Endothelial cell of umbilical vein (primary cell): ENCODE measurements at regions not wholly inside any gene's neighbourhood (a gene's known extent, or its start where the extent isn't known, plus 50 kb on each side); places are given as distances from the start of the nearest gene placed in this dataset.

Source experiments
- BruUV-seq: library from RNA; stranded (reverse); fragments of 400-500 nt; replicated peaks from 2 replicates; lab custom pipeline; 2021; lab: Mats Ljungman, UMichigan
- CTCF ChIA-PET: fragments of 300-600, 350-600 bp; sonication (Branson Sonifier 250); formaldehyde crosslinking; loops from one replicate; lab custom pipeline; 2021; ENCODE audit warnings: antibody characterized with exemption, inconsistent platforms; lab: Charles Lee
- POLR2A ChIA-PET: fragments of 300-600, 350-600 bp; sonication (Branson Sonifier 250); formaldehyde crosslinking; loops from one replicate; lab custom pipeline; 2021; ENCODE audit warnings: antibody characterized with exemption, inconsistent platforms; lab: Charles Lee
- DNase-seq: peaks from one replicate; pipeline ENCODE4 v3.0.0-alpha.2; 2011; ENCODE audit warnings: low read depth, low spot score
- FAIRE-seq: peaks from 2 replicates; lab custom pipeline; 2011; peaks lifted over from hg19 to GRCh38; lab: Jason Lieb, UNC
- H2AFZ ChIP-seq: 2 replicates; pipeline ENCODE4 v1.6.0; 2012; ENCODE audit warnings: low read depth, low read length, control low read depth, inconsistent platforms
- H3K27ac ChIP-seq: 2 replicates; pipeline ENCODE4 v1.5.1; 2011; ENCODE audit warnings: low read depth, mild to moderate bottlenecking, control low read depth, low read length, moderate library complexity; ENCODE audit not compliant: insufficient read depth
- H3K27me3 ChIP-seq, 2 experiments: 2 replicates each; pipeline versions ENCODE4 v1.6.0 to v1.6.1; 2011; ENCODE audit warnings: low read length in 2 of 2, mixed read lengths in 1 of 2; ENCODE audit not compliant: control insufficient read depth in 2 of 2, insufficient read depth in 2 of 2
- H3K36me3 ChIP-seq, 2 experiments: 2 replicates in 1 of 2; 3 replicates in 1 of 2; pipeline ENCODE4 v1.5.1; 2011; ENCODE audit warnings: low read length in 2 of 2, mild to moderate bottlenecking in 1 of 2, moderate library complexity in 1 of 2; ENCODE audit not compliant: control insufficient read depth in 2 of 2, insufficient read depth in 2 of 2; ENCODE audit errors: extremely low read depth in 1 of 2
- H3K4me1 ChIP-seq: 3 replicates; pipeline ENCODE4 v1.5.1; 2011; ENCODE audit warnings: mild to moderate bottlenecking, low read length; ENCODE audit not compliant: control insufficient read depth, insufficient read depth; ENCODE audit errors: extremely low read depth
- H3K4me2 ChIP-seq: 2 replicates; pipeline ENCODE4 v1.6.1; 2011; ENCODE audit warnings: low read length, control low read depth, mixed read lengths; ENCODE audit not compliant: insufficient read depth
- H3K4me3 ChIP-seq, 3 experiments: fragments of 200-600 bp in 1 of 3; sonication (generic), shearing (Covaris generic) in 1 of 3; replicated peaks in 1 of 3; 2 replicates each; pipeline ENCODE4 v1.5.1; 2011 to 2016; ENCODE audit warnings: control low read depth in 3 of 3, low read length in 3 of 3, mild to moderate bottlenecking in 2 of 3, inconsistent platforms in 1 of 3, low read depth in 1 of 3, moderate library complexity in 1 of 3; ENCODE audit not compliant: insufficient read depth in 1 of 3
- H3K79me2 ChIP-seq: 2 replicates; pipeline ENCODE4 v1.6.0; 2012; ENCODE audit warnings: low read length, inconsistent platforms; ENCODE audit not compliant: control insufficient read depth, insufficient read depth
- H3K9ac ChIP-seq: replicated peaks from 2 replicates; pipeline ENCODE3; 2011; ENCODE audit warnings: low read length, control low read depth; ENCODE audit not compliant: insufficient read depth; ENCODE audit errors: extremely low read depth
- H3K9me1 ChIP-seq: replicated peaks from 3 replicates; pipeline ENCODE4 v1.6.0; 2011; ENCODE audit warnings: mild to moderate bottlenecking, low read length; ENCODE audit not compliant: control insufficient read depth, insufficient read depth; ENCODE audit errors: extremely low read depth
- H3K9me3 ChIP-seq: replicated peaks from 2 replicates; pipeline ENCODE4 v1.5.1; 2012; ENCODE audit warnings: low read length, inconsistent platforms; ENCODE audit not compliant: control insufficient read depth, insufficient read depth
- H4K20me1 ChIP-seq: replicated peaks from 2 replicates; pipeline ENCODE3; 2011; ENCODE audit warnings: mild to moderate bottlenecking, low read length; ENCODE audit not compliant: control insufficient read depth, insufficient read depth; ENCODE audit errors: extremely low read depth
- EZH2 ChIP-seq: IDR thresholded peaks from 2 replicates; pipeline ENCODE4 v1.6.1; 2012; ENCODE audit warnings: borderline replicate concordance, low read depth, mild to moderate bottlenecking, moderate library complexity, low read length, inconsistent platforms; ENCODE audit not compliant: severe bottlenecking
- FOS ChIP-seq: IDR thresholded peaks from 2 replicates; pipeline ENCODE4 v1.6.1; 2011; ENCODE audit warnings: mild to moderate bottlenecking, low read length, moderate library complexity, borderline replicate concordance; ENCODE audit not compliant: insufficient read depth
- GATA2 ChIP-seq: IDR thresholded peaks from 2 replicates; pipeline ENCODE4 v1.7.0; 2011; ENCODE audit warnings: low read depth, mild to moderate bottlenecking, moderate library complexity, mixed read lengths, low read length; ENCODE audit not compliant: insufficient read length, insufficient read depth
- JUN ChIP-seq: IDR thresholded peaks from 2 replicates; pipeline ENCODE4 v1.6.1; 2011; ENCODE audit warnings: borderline replicate concordance, low read depth; ENCODE audit not compliant: insufficient read length, insufficient read depth
- MYC ChIP-seq: IDR thresholded peaks from one replicate; pipeline ENCODE4 v1.6.1; 2011; ENCODE audit warnings: mild to moderate bottlenecking, low read depth, low read length
- POLR2A ChIP-seq: IDR thresholded peaks from 2 replicates; pipeline ENCODE4 v1.6.1; 2012; ENCODE audit warnings: low read depth, mild to moderate bottlenecking, control low read depth, low read length
- POLR2AphosphoS5 ChIP-seq: IDR thresholded peaks from 2 replicates; pipeline ENCODE4 v1.6.1; 2012; ENCODE audit warnings: low read depth, mild to moderate bottlenecking, control low read depth, low read length, moderate library complexity; ENCODE audit not compliant: insufficient read depth
- dilution Hi-C: fragments of 300-500 bp; cut with MboI; formaldehyde crosslinking; loops from one replicate; pipeline ENCODE4 v1.15.0; 2019; ENCODE audit warnings: low sequenced_read_pairs; ENCODE audit not compliant: extremely low pct_ligation_motif_present
- intact Hi-C: fragments of 100-400 bp; cut with micrococcal nuclease; formaldehyde crosslinking; loops from one replicate; pipeline ENCODE4 v1.10.0; 2022
- TF ChIP-seq, protein P1 (sequence below): IDR thresholded peaks from 2 replicates; pipeline ENCODE4 v1.6.1; 2011; ENCODE audit not compliant: insufficient read depth, insufficient read length
- TF ChIP-seq, protein P2 (sequence below), 2 donors: IDR thresholded peaks; 1 replicate in 1 of 2; 2 replicates in 1 of 2; pipeline ENCODE4 v1.5.1; 2011; ENCODE audit warnings: low read length in 2 of 2, mild to moderate bottlenecking in 2 of 2, moderate library complexity in 2 of 2, control low read depth in 1 of 2, inconsistent platforms in 1 of 2, low read depth in 1 of 2; ENCODE audit not compliant: insufficient read depth in 1 of 2; ENCODE audit errors: extremely low read depth in 1 of 2

DNA sequence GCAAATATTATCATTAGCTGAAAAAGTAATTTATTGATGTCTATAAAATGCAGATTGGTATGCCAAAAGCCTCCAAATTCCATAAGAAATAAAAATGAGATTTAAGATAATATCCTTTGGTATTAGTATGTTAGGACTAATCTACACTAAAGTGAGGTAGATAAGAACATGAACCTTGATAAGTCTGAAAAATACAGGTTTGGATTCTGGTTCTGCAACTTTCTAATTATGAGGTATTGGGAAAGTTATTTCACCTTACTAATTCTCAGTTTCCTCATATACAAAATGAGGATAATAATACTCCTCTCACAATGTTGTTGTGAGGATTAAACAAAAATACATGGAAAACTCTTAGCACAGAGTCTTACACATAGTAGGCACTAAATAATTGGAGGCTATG, 300.1 kb downstream of the NNT start:
- H2AFZ ChIP-seq = no peak overlapping the region
- H3K9me1 ChIP-seq = no peaks in the 10 kb centered on the region
- H3K4me1 ChIP-seq = no peaks in the 10 kb centered on the region
- no peak for FAIRE-seq
- H4K20me1 ChIP-seq = no peaks in the 10 kb centered on the region
- H3K27ac ChIP-seq = no peak overlapping the region
- no peaks in the 10 kb centered on the region for H3K27me3 ChIP-seq
- dilution Hi-C loops = no loop called here
- intact Hi-C loops = no loop called here
- no peaks in the 10 kb centered on the region for H3K9me3 ChIP-seq
- TF ChIP-seq, protein P1, sequence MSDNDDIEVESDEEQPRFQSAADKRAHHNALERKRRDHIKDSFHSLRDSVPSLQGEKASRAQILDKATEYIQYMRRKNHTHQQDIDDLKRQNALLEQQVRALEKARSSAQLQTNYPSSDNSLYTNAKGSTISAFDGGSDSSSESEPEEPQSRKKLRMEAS = no peak
- TF ChIP-seq POLR2AphosphoS5 (no peak), JUN (no peak), POLR2A (no peak), MYC (no peak), FOS (no peak), GATA2 (no peak), EZH2 (no peak)
- TF ChIP-seq, protein P2, sequence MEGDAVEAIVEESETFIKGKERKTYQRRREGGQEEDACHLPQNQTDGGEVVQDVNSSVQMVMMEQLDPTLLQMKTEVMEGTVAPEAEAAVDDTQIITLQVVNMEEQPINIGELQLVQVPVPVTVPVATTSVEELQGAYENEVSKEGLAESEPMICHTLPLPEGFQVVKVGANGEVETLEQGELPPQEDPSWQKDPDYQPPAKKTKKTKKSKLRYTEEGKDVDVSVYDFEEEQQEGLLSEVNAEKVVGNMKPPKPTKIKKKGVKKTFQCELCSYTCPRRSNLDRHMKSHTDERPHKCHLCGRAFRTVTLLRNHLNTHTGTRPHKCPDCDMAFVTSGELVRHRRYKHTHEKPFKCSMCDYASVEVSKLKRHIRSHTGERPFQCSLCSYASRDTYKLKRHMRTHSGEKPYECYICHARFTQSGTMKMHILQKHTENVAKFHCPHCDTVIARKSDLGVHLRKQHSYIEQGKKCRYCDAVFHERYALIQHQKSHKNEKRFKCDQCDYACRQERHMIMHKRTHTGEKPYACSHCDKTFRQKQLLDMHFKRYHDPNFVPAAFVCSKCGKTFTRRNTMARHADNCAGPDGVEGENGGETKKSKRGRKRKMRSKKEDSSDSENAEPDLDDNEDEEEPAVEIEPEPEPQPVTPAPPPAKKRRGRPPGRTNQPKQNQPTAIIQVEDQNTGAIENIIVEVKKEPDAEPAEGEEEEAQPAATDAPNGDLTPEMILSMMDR (IDR thresholded peaks at IDR 0.05; ENCODE audit: extremely low read depth in 1 of 2, insufficient read depth in 1 of 2, low read depth in 1 of 2, low read length in 2 of 2) = no peak
- DNase-seq = no peak
- no peaks in the 10 kb centered on the region for H3K36me3 ChIP-seq
- H3K9ac ChIP-seq = no peak overlapping the region
- BruUV-seq = no TSS peak
- ChIA-PET CTCF (no interaction called here), POLR2A (no interaction called here)
- H3K4me2 ChIP-seq = no peak overlapping the region
- no peaks in the 10 kb centered on the region for H3K79me2 ChIP-seq
- no peak overlapping the region for H3K4me3 ChIP-seq
